ENCODE measurements at regions not wholly inside any gene's neighbourhood (a gene's known extent, or its start where the extent isn't known, plus 50 kb on each side); places are given as distances from the start of the nearest gene placed in this dataset.
"Not testable (repeated sequence)": the region's sequence is repeated elsewhere in the genome, so short reads cannot be mapped to it uniquely, and the experiment has no call there.

GRCh38 chr5:162956570-162956969 is 480.8 kb upstream of the CCNG1 start:
- no peaks in the 10 kb centered on the region for H3K36me3 ChIP-seq (ENCODE audit: insufficient read depth)
- 93% methylated on average over 1 of the region's 1 CpG for WGBS
- H3K27ac ChIP-seq (ENCODE audit: low read depth), result no peak overlapping the region
- no peak for DNase-seq (ENCODE audit: extremely low spot score)
- no peaks in the 10 kb centered on the region for H3K4me1 ChIP-seq (ENCODE audit: insufficient read depth)
- no peak overlapping the region for H3K4me3 ChIP-seq (ENCODE audit: low read depth, low read length)

- not testable (repeated sequence) for DNase-seq (ENCODE audit: extremely low spot score); H3K36me3 ChIP-seq (ENCODE audit: insufficient read depth); H3K27ac ChIP-seq (ENCODE audit: low read depth); H3K4me1 ChIP-seq (ENCODE audit: insufficient read depth); H3K4me3 ChIP-seq (ENCODE audit: low read depth, low read length)
- WGBS, result 52% methylated on average over 4 of the region's 4 CpGs
Measured at GRCh38 chr5:162964144-162964543, 473.3 kb upstream of the CCNG1 start.

GRCh38 chr5:162990063-162990462 is 447.3 kb upstream of the CCNG1 start:
- H3K27ac ChIP-seq (ENCODE audit: low read depth), result no peak overlapping the region
- H3K4me3 ChIP-seq (ENCODE audit: low read depth, low read length), result no peak overlapping the region
- no peaks in the 10 kb centered on the region for H3K36me3 ChIP-seq (ENCODE audit: insufficient read depth)
- DNase-seq (ENCODE audit: extremely low spot score), result no peak
- no peaks in the 10 kb centered on the region for H3K4me1 ChIP-seq (ENCODE audit: insufficient read depth)

GRCh38 chr5:162990856-162991497 is 446.4 kb upstream of the CCNG1 start:
- Histone ChIP-seq H3K4me1 (ENCODE audit: insufficient read depth) (no peaks in the 10 kb centered on the region), H3K36me3 (ENCODE audit: insufficient read depth) (no peaks in the 10 kb centered on the region), H3K27ac (ENCODE audit: low read depth) (no peak overlapping the region), H3K4me3 (ENCODE audit: low read depth, low read length) (no peak overlapping the region)
- WGBS, result 55% methylated on average over 2 of the region's 2 CpGs
- DNase-seq (ENCODE audit: extremely low spot score), result no peak

GRCh38 chr5:162995568-162995967 is 441.8 kb upstream of the CCNG1 start:
- no peak overlapping the region for H3K27ac ChIP-seq (ENCODE audit: low read depth)
- 88% methylated on average over 4 of the region's 4 CpGs for WGBS
- no peaks in the 10 kb centered on the region for H3K36me3 ChIP-seq (ENCODE audit: insufficient read depth)
- H3K4me1 ChIP-seq (ENCODE audit: insufficient read depth), result no peaks in the 10 kb centered on the region
- no peak overlapping the region for H3K4me3 ChIP-seq (ENCODE audit: low read depth, low read length)
- no peak for DNase-seq (ENCODE audit: extremely low spot score)

GRCh38 chr5:162996053-162996452 is 441.3 kb upstream of the CCNG1 start:
- Histone ChIP-seq H3K4me1 (ENCODE audit: insufficient read depth) (no peaks in the 10 kb centered on the region), H3K36me3 (ENCODE audit: insufficient read depth) (no peaks in the 10 kb centered on the region), H3K4me3 (ENCODE audit: low read depth, low read length) (no peak overlapping the region), H3K27ac (ENCODE audit: low read depth) (no peak overlapping the region)
- WGBS, result 81% methylated on average over 1 of the region's 1 CpG
- no peak for DNase-seq (ENCODE audit: extremely low spot score)

- Histone ChIP-seq H3K36me3 (ENCODE audit: insufficient read depth) (no peaks in the 10 kb centered on the region), H3K4me1 (ENCODE audit: insufficient read depth) (no peaks in the 10 kb centered on the region), H3K27ac (ENCODE audit: low read depth) (no peak overlapping the region), H3K4me3 (ENCODE audit: low read depth, low read length) (no peak overlapping the region)
- WGBS, result 76% methylated on average over 1 of the region's 1 CpG
- DNase-seq (ENCODE audit: extremely low spot score), result no peak
Measured at GRCh38 chr5:163005949-163006348, 431.4 kb upstream of the CCNG1 start.

GRCh38 chr5:163022582-163023128 is 414.7 kb upstream of the CCNG1 start:
- Histone ChIP-seq H3K36me3 (ENCODE audit: insufficient read depth) (no peaks in the 10 kb centered on the region), H3K4me1 (ENCODE audit: insufficient read depth) (no peaks in the 10 kb centered on the region), H3K27ac (ENCODE audit: low read depth) (no peak overlapping the region), H3K4me3 (ENCODE audit: low read depth, low read length) (no peak overlapping the region)
- WGBS, result 76% methylated on average over 1 of the region's 1 CpG
- DNase-seq (ENCODE audit: extremely low spot score), result no peak

- Histone ChIP-seq H3K4me3 (ENCODE audit: low read depth, low read length) (no peak overlapping the region), H3K4me1 (ENCODE audit: insufficient read depth) (no peaks in the 10 kb centered on the region), H3K36me3 (ENCODE audit: insufficient read depth) (no peaks in the 10 kb centered on the region), H3K27ac (ENCODE audit: low read depth) (no peak overlapping the region)
- WGBS, result 64% methylated on average over 2 of the region's 2 CpGs
- DNase-seq (ENCODE audit: extremely low spot score), result no peak
Measured at GRCh38 chr5:163023846-163024245, 413.5 kb upstream of the CCNG1 start.

GRCh38 chr5:163024936-163025335 is 412.5 kb upstream of the CCNG1 start:
- 80% methylated on average over 7 of the region's 7 CpGs for WGBS

GRCh38 chr5:163033656-163034055 is 403.7 kb upstream of the CCNG1 start:
- H3K4me3 ChIP-seq (ENCODE audit: low read depth, low read length), result no peak overlapping the region
- no peaks in the 10 kb centered on the region for H3K36me3 ChIP-seq (ENCODE audit: insufficient read depth)
- H3K4me1 ChIP-seq (ENCODE audit: insufficient read depth), result no peaks in the 10 kb centered on the region
- no peak for DNase-seq (ENCODE audit: extremely low spot score)
- H3K27ac ChIP-seq (ENCODE audit: low read depth), result no peak overlapping the region
- 30% methylated on average over 3 of the region's 3 CpGs for WGBS

More at GRCh38 chr5:163024936-163025335, 412.5 kb upstream of the CCNG1 start:
- H3K36me3 ChIP-seq (ENCODE audit: insufficient read depth), result no peaks in the 10 kb centered on the region
- H3K4me3 ChIP-seq (ENCODE audit: low read depth, low read length), result no peak overlapping the region
- no peak for DNase-seq (ENCODE audit: extremely low spot score)
- H3K27ac ChIP-seq (ENCODE audit: low read depth), result no peak overlapping the region
- H3K4me1 ChIP-seq (ENCODE audit: insufficient read depth), result no peaks in the 10 kb centered on the region

- no peak for DNase-seq (ENCODE audit: extremely low spot score)
- Histone ChIP-seq H3K4me3 (ENCODE audit: low read depth, low read length) (no peak overlapping the region), H3K4me1 (ENCODE audit: insufficient read depth) (no peaks in the 10 kb centered on the region), H3K27ac (ENCODE audit: low read depth) (no peak overlapping the region), H3K36me3 (ENCODE audit: insufficient read depth) (no peaks in the 10 kb centered on the region)
- WGBS, result 63% methylated on average over 1 of the region's 1 CpG
Measured at GRCh38 chr5:163041254-163041653, 396.1 kb upstream of the CCNG1 start.

- H3K36me3 ChIP-seq (ENCODE audit: insufficient read depth), result no peaks in the 10 kb centered on the region
Measured at GRCh38 chr5:163079618-163080017, 357.8 kb upstream of the CCNG1 start.

GRCh38 chr5:163089230-163089629 is 348.2 kb upstream of the CCNG1 start:
- Histone ChIP-seq H3K27ac (ENCODE audit: low read depth) (no peak overlapping the region), H3K4me1 (ENCODE audit: insufficient read depth) (no peaks in the 10 kb centered on the region), H3K36me3 (ENCODE audit: insufficient read depth) (no peaks in the 10 kb centered on the region), H3K4me3 (ENCODE audit: low read depth, low read length) (no peak overlapping the region)
- WGBS, result 7% methylated on average over 1 of the region's 1 CpG
- no peak for DNase-seq (ENCODE audit: extremely low spot score)

More at GRCh38 chr5:163079618-163080017, 357.8 kb upstream of the CCNG1 start:
- Histone ChIP-seq H3K27ac (ENCODE audit: low read depth) (no peak overlapping the region), H3K4me3 (ENCODE audit: low read depth, low read length) (no peak overlapping the region), H3K4me1 (ENCODE audit: insufficient read depth) (no peaks in the 10 kb centered on the region)
- no peak for DNase-seq (ENCODE audit: extremely low spot score)
- 69% methylated on average over 3 of the region's 3 CpGs for WGBS
